ENCODE measurements at regions not wholly inside any gene's neighbourhood (a gene's known extent, or its start where the extent isn't known, plus 50 kb on each side); places are given as distances from the start of the nearest gene placed in this dataset.

GRCh38 chr1:38625939-38626338 is 233.6 kb downstream of the RRAGC start:
- TF ChIP-seq CTCF (IDR thresholded peaks at IDR 0.05; ENCODE audit: insufficient read depth, low read length) = no peak
- TF ChIP-seq, protein P1, sequence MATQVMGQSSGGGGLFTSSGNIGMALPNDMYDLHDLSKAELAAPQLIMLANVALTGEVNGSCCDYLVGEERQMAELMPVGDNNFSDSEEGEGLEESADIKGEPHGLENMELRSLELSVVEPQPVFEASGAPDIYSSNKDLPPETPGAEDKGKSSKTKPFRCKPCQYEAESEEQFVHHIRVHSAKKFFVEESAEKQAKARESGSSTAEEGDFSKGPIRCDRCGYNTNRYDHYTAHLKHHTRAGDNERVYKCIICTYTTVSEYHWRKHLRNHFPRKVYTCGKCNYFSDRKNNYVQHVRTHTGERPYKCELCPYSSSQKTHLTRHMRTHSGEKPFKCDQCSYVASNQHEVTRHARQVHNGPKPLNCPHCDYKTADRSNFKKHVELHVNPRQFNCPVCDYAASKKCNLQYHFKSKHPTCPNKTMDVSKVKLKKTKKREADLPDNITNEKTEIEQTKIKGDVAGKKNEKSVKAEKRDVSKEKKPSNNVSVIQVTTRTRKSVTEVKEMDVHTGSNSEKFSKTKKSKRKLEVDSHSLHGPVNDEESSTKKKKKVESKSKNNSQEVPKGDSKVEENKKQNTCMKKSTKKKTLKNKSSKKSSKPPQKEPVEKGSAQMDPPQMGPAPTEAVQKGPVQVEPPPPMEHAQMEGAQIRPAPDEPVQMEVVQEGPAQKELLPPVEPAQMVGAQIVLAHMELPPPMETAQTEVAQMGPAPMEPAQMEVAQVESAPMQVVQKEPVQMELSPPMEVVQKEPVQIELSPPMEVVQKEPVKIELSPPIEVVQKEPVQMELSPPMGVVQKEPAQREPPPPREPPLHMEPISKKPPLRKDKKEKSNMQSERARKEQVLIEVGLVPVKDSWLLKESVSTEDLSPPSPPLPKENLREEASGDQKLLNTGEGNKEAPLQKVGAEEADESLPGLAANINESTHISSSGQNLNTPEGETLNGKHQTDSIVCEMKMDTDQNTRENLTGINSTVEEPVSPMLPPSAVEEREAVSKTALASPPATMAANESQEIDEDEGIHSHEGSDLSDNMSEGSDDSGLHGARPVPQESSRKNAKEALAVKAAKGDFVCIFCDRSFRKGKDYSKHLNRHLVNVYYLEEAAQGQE (IDR thresholded peaks at IDR 0.05; ENCODE audit: insufficient replicate concordance, low read depth) = no peak
- TF ChIP-seq SPI1 (IDR thresholded peaks at IDR 0.05; ENCODE audit: borderline replicate concordance, low read depth) = no peak
- TF ChIP-seq POLR2AphosphoS5 (IDR thresholded peaks at IDR 0.05; ENCODE audit: low read depth) = no peak
- TF ChIP-seq GABPA (IDR thresholded peaks at IDR 0.05; ENCODE audit: low read depth) = no peak

All from HL-60 (cell line).